ACHN (cell line): ENCODE measurements at regions not wholly inside any gene's neighbourhood (a gene's known extent, or its start where the extent isn't known, plus 50 kb on each side); places are given as distances from the start of the nearest gene placed in this dataset.

Experiments used
- DNase-seq: peaks from one replicate; pipeline ENCODE4 v3.0.0-alpha.2; 2015
- in situ Hi-C: cut with HindIII; loops from 2 replicates; pipeline ENCODE4 v1.10.0; 2017; ENCODE audit warnings: low sequenced_read_pairs, low pct_ligation_motif_present, low pct_unique_long_range_greater_than_20kb

GRCh38 chr2:14533131-14533757 is 99.3 kb upstream of the LRATD1 start:
- no peak for DNase-seq
- in situ Hi-C loops = no loop called here

GRCh38 chr2:14535156-14535555 is 97.4 kb upstream of the LRATD1 start:
- in situ Hi-C loops = no loop called here
- no peak for DNase-seq

GRCh38 chr2:14536976-14537375 is 95.5 kb upstream of the LRATD1 start:
- in situ Hi-C loops = no loop called here
- DNase-seq = no peak

GRCh38 chr2:14540015-14540414 is 92.5 kb upstream of the LRATD1 start:
- in situ Hi-C loops = no loop called here
- DNase-seq = no peak

GRCh38 chr2:14543284-14543683 is 89.2 kb upstream of the LRATD1 start:
- DNase-seq = no peak
- in situ Hi-C loops = no loop called here

GRCh38 chr2:14544247-14544646 is 88.3 kb upstream of the LRATD1 start:
- in situ Hi-C loops = no loop called here

GRCh38 chr2:14547830-14548229 is 84.7 kb upstream of the LRATD1 start:
- no peak for DNase-seq

More at GRCh38 chr2:14544247-14544646, 88.3 kb upstream of the LRATD1 start:
- DNase-seq = no peak

GRCh38 chr2:14550658-14551057 is 81.9 kb upstream of the LRATD1 start:
- no peak for DNase-seq
- in situ Hi-C loops = no loop called here

More at GRCh38 chr2:14547830-14548229, 84.7 kb upstream of the LRATD1 start:
- in situ Hi-C loops = no loop called here

GRCh38 chr2:14551069-14551468 is 81.4 kb upstream of the LRATD1 start:
- in situ Hi-C loops = no loop called here
- no peak for DNase-seq

GRCh38 chr2:14552286-14552685 is 80.2 kb upstream of the LRATD1 start:
- in situ Hi-C loops = no loop called here
- DNase-seq = no peak

- DNase-seq = no peak
- in situ Hi-C loops = no loop called here
Observed at GRCh38 chr2:14552818-14553217, 79.7 kb upstream of the LRATD1 start.

GRCh38 chr2:14554849-14555545 is 77.5 kb upstream of the LRATD1 start:
- no peak for DNase-seq
- in situ Hi-C loops = no loop called here

GRCh38 chr2:14557111-14557510 is 75.4 kb upstream of the LRATD1 start:
- in situ Hi-C loops = no loop called here
- no peak for DNase-seq

- in situ Hi-C loops = no loop called here
Observed at GRCh38 chr2:14557916-14558315, 74.6 kb upstream of the LRATD1 start.

GRCh38 chr2:14558335-14558919 is 74.1 kb upstream of the LRATD1 start:
- in situ Hi-C loops = no loop called here
- no peak for DNase-seq

More at GRCh38 chr2:14557916-14558315, 74.6 kb upstream of the LRATD1 start:
- DNase-seq = no peak

- DNase-seq = no peak
- in situ Hi-C loops = no loop called here
Observed at GRCh38 chr2:14560716-14561115, 71.8 kb upstream of the LRATD1 start.

- in situ Hi-C loops = no loop called here
- no peak for DNase-seq
Observed at GRCh38 chr2:14563324-14563723, 69.2 kb upstream of the LRATD1 start.

GRCh38 chr2:14565666-14566065 is 66.9 kb upstream of the LRATD1 start:
- in situ Hi-C loops = no loop called here
- no peak for DNase-seq

GRCh38 chr2:14567561-14567960 is 65.0 kb upstream of the LRATD1 start:
- in situ Hi-C loops = no loop called here
- DNase-seq = no peak

GRCh38 chr2:14569294-14569693 is 63.2 kb upstream of the LRATD1 start:
- DNase-seq = no peak
- in situ Hi-C loops = no loop called here
